ENCODE measurements at regions not wholly inside any gene's neighbourhood (a gene's known extent, or its start where the extent isn't known, plus 50 kb on each side); places are given as distances from the start of the nearest gene placed in this dataset.
A peak's percentile ranks its signal among the peaks of the same experiment; 100 is the strongest.

DNA sequence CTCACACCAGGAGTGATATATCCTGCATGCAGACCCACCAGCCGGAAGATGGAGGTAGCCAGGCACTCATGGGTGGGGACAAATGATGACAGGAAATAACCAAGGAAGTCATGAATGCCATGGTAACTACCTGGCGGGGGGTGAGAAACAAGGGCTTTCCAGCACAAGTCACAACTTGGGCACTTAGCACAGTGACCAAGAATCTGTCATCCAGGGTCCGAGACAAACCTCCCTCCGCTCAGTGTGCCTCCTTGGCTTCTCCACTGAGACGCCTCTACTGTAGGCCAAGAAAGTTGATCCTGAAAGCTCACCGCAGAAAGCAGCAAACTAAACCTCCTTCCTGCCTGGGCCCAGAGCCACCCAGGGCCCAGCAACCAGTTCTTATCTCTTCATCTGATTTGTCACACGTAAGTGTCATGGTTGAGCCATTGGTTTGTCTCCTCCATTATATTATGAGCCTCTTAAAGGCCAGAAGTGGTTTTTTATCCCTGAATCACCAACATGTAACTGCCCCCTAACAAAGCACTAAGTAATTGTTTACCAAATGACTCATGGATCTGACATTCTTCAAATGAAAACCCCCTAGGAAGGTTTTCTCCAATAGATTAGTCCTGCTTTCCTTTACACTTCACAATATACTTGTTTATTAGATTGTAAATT is 84.3 kb upstream of the TAB2 start:
- TF ChIP-seq, protein P1, sequence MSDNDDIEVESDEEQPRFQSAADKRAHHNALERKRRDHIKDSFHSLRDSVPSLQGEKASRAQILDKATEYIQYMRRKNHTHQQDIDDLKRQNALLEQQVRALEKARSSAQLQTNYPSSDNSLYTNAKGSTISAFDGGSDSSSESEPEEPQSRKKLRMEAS (IDR thresholded peaks at IDR 0.05): no peak
- TF ChIP-seq EP300 (IDR thresholded peaks at IDR 0.05; ENCODE audit: borderline replicate concordance) (peak; percentile 48; the same call in 1 of the 2 replicates), EGR1 (IDR thresholded peaks at IDR 0.05) (no peak), FOXM1 (IDR thresholded peaks at IDR 0.05; ENCODE audit: borderline replicate concordance, low read depth) (0 out of 2 replicates have a peak, but pooled peaks have one; percentile 23), TCF12 (IDR thresholded peaks at IDR 0.05; ENCODE audit: low read depth) (peak; percentile 46; the same call in 1 of the 2 replicates), NFIC (IDR thresholded peaks at IDR 0.05) (0 out of 2 replicates have a peak, but pooled peaks have one; percentile 37)

DNA sequence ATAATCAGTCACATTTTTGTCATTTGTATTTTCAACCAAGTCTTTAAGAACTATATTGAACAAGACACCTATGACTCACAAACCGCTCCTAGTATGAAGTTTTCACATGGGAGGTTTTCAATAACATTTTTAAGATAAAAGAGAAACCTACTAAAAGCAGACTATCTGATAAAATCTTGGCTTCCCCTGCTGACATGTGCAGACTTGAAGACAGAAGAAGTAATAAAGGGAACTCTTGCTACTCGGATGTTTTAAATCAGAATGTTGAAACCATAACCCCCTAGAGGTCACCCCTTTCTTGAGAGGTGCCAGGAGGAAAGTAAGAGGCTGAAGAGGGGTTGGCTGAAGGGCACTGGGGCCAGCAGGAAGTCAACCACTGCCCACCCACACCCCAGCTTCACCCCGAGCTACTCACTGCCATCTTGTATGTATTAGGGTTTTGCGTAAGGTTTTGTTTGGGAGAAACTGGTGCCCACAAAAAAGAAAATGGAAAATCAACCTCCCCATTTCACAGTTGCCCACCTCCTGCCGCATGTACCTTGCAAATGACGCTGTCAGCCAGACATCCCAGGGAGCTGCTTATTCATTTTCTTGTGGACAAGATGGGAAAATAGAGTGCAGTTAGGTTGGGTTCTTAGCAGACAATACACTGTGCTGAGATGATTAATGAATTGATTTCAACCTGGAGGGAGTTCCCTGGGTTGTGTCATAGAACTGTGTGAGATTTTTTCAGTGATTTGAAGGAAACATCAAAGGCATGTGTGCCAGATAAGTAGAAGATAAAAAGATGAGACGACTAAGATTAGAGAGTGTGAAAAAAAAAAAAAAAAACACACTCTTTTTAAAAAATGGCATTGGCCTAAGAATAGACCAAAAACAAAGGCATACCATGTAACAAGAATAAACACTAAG is 83.2 kb upstream of the TAB2 start:
- TF ChIP-seq CEBPB (IDR thresholded peaks at IDR 0.05) (no peak), TAF1 (IDR thresholded peaks at IDR 0.05; ENCODE audit: low read depth) (no peak), NFIC (IDR thresholded peaks at IDR 0.05) (no peak), ZBTB7A (IDR thresholded peaks at IDR 0.05; ENCODE audit: low read depth) (no peak), YY1 (IDR thresholded peaks at IDR 0.05; ENCODE audit: low read depth) (no peak), TCF12 (IDR thresholded peaks at IDR 0.05; ENCODE audit: low read depth) (no peak)
- TF ChIP-seq, protein P2, sequence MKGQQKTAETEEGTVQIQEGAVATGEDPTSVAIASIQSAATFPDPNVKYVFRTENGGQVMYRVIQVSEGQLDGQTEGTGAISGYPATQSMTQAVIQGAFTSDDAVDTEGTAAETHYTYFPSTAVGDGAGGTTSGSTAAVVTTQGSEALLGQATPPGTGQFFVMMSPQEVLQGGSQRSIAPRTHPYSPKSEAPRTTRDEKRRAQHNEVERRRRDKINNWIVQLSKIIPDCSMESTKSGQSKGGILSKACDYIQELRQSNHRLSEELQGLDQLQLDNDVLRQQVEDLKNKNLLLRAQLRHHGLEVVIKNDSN (IDR thresholded peaks at IDR 0.05): no peak
- TF ChIP-seq, protein P1 (IDR thresholded peaks at IDR 0.05): no peak

DNA sequence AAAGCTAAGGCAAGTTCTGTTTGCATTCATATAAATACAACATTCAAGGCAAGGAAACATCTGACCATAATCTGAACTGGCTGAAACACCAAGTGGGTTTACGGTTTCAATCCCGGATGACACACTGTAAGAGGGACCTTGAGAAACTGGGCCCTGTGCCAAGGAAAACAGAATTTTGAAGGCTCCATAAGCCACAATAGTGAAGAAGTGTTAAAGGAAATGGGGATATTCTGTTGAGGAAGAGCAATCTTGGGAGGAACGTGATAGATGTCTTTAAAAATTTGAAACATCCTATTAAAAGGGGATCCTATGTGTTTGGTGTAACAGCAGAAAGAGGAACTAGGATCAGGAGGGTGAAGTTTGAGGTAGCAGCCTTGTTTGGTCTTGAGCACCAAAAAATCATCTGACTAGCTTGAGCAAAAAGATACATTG is 82.4 kb upstream of the TAB2 start:
- TF ChIP-seq FOXM1 (IDR thresholded peaks at IDR 0.05; ENCODE audit: borderline replicate concordance, low read depth) (no peak), NFIC (IDR thresholded peaks at IDR 0.05) (peak; percentile 71)

DNA sequence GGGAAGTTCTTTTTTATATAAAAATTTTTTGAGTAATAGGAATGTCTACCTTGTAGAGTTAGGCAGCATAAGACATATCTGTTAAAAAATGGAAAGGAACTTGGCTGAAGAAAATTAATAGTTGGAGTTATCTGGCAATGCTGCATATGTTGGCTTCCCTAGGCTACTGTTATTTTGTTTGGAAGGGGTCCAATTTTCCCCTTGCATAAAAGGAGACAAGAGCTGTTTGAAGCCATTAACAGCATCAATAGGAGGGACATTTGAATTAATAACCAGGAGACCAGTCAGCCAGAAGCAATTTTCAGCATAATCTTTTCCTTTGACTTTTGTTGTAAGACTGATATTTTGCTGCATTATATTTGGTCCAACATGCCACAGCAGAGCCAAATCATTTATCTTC is 80.9 kb upstream of the TAB2 start:
- TF ChIP-seq, protein P2 (IDR thresholded peaks at IDR 0.05): no peak
- peak; percentile 46 for TF ChIP-seq NFIC (IDR thresholded peaks at IDR 0.05)
- TF ChIP-seq, protein P3, sequence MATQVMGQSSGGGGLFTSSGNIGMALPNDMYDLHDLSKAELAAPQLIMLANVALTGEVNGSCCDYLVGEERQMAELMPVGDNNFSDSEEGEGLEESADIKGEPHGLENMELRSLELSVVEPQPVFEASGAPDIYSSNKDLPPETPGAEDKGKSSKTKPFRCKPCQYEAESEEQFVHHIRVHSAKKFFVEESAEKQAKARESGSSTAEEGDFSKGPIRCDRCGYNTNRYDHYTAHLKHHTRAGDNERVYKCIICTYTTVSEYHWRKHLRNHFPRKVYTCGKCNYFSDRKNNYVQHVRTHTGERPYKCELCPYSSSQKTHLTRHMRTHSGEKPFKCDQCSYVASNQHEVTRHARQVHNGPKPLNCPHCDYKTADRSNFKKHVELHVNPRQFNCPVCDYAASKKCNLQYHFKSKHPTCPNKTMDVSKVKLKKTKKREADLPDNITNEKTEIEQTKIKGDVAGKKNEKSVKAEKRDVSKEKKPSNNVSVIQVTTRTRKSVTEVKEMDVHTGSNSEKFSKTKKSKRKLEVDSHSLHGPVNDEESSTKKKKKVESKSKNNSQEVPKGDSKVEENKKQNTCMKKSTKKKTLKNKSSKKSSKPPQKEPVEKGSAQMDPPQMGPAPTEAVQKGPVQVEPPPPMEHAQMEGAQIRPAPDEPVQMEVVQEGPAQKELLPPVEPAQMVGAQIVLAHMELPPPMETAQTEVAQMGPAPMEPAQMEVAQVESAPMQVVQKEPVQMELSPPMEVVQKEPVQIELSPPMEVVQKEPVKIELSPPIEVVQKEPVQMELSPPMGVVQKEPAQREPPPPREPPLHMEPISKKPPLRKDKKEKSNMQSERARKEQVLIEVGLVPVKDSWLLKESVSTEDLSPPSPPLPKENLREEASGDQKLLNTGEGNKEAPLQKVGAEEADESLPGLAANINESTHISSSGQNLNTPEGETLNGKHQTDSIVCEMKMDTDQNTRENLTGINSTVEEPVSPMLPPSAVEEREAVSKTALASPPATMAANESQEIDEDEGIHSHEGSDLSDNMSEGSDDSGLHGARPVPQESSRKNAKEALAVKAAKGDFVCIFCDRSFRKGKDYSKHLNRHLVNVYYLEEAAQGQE (IDR thresholded peaks at IDR 0.05; ENCODE audit: low read depth): no peak

DNA sequence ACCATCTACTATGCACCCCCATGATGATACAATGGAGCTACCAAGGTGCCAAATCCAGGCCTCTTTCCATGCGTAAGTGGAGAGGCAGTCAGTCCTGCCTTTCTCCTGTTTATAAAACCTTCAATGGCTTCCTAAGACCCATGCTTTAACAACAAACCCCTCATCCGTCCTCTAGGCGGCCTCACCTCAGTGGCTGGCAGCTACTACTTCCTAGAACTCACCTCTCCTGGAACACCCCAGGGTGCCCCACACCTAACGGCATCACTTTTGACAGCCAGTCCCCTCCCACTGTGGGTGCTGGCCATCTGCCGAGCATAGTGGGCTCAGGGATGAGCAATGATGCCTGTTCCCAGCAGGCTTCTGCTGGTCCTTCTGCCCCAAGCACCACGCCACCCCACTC is 80.0 kb upstream of the TAB2 start:
- TF ChIP-seq YY1 (IDR thresholded peaks at IDR 0.05; ENCODE audit: low read depth) (no peak), ZBTB7A (IDR thresholded peaks at IDR 0.05; ENCODE audit: low read depth) (no peak), CEBPB (IDR thresholded peaks at IDR 0.05) (no peak), TCF12 (IDR thresholded peaks at IDR 0.05; ENCODE audit: low read depth) (no peak), FOXM1 (IDR thresholded peaks at IDR 0.05; ENCODE audit: borderline replicate concordance, low read depth) (no peak), TEAD4 (IDR thresholded peaks at IDR 0.05) (no peak), EGR1 (IDR thresholded peaks at IDR 0.05) (no peak), RAD21 (IDR thresholded peaks at IDR 0.05; ENCODE audit: low read depth) (no peak), CREB1 (IDR thresholded peaks at IDR 0.05; ENCODE audit: low read depth) (no peak), EP300 (IDR thresholded peaks at IDR 0.05; ENCODE audit: borderline replicate concordance) (no peak), NFIC (IDR thresholded peaks at IDR 0.05) (no peak), TAF1 (IDR thresholded peaks at IDR 0.05; ENCODE audit: low read depth) (no peak)
- TF ChIP-seq, protein P2 (IDR thresholded peaks at IDR 0.05): no peak
- TF ChIP-seq, protein P3 (IDR thresholded peaks at IDR 0.05; ENCODE audit: low read depth): no peak
- TF ChIP-seq, protein P1 (IDR thresholded peaks at IDR 0.05): no peak
